GM18867 (cell line): ENCODE measurements at regions not wholly inside any gene's neighbourhood (a gene's known extent, or its start where the extent isn't known, plus 50 kb on each side); places are given as distances from the start of the nearest gene placed in this dataset.
"Not testable (repeated sequence)": the region's sequence is repeated elsewhere in the genome, so short reads cannot be mapped to it uniquely, and the experiment has no call there.

Experiments
- ATAC-seq: cut with Tn5 transposase; IDR thresholded peaks from one replicate; pipeline ENCODE4 v1.9.1; 2021; ENCODE audit warnings: mild to moderate bottlenecking, moderate library complexity; ENCODE audit not compliant: unreplicated experiment

GRCh38 chr2:16927398-16927797 is 261.8 kb upstream of the CYRIA start:
- no peak for ATAC-seq

- ATAC-seq: no peak
Measured at GRCh38 chr2:16925145-16925544, 259.5 kb upstream of the CYRIA start.

DNA sequence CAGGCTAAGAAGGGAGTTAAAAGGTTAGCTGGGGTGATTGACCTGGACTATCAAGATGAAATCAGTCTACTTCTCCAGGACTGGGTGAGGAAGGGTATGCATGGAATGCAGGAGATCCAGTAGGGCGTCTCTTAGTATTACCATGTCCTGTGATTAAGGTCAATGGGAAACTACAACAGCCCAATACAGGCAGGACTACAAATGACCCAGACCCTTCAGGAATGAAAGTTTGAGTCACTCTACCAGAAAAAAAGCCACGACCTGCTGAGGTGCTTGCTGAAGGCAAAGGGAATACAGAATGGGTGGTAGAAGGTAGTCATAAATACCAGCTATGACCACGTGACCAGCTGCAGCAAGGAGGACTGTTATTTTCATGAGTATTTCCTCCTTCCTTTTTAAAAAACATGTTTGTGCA is 249.7 kb upstream of the CYRIA start:
- ATAC-seq: not testable (repeated sequence)

DNA sequence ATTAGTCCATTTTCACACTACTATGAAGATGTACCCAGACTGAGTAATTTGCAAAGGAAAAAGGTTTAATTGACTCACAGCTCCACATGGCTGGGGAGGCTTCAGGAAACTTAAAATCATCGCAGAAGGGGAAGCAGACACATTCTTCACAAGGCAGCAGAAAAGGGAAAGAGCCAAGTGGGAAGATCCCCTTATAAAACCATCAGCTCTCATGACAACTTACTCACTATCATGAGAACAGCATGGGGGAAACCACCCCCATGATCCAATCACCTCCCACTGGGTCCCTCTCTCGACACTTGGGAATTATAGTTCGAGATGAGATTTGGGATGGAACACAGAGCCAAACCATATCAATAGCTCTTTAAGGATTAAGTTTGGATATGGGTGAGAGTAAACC is 246.1 kb upstream of the CYRIA start:
- ATAC-seq: no peak

DNA sequence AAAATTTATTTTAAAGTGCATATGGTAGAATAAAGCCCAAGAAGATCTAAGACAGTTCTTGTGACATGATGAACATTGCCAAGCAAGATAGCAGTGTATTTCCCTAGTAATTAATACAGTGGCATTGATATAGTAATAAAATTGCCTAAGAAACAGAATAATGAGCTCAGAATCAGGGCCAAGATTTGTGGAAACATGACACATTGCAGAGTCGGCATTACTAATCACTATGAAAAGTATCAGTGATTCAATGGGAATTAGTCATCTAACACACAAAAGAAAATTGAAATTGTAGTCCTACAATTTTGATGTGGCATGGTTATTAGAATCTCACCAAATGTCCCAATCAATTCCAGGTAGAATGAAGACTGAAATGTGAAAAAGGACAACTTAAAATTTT is 243.0 kb upstream of the CYRIA start:
- ATAC-seq: no peak

GRCh38 chr2:16907645-16908282 is 242.1 kb upstream of the CYRIA start:
- ATAC-seq: no peak

DNA sequence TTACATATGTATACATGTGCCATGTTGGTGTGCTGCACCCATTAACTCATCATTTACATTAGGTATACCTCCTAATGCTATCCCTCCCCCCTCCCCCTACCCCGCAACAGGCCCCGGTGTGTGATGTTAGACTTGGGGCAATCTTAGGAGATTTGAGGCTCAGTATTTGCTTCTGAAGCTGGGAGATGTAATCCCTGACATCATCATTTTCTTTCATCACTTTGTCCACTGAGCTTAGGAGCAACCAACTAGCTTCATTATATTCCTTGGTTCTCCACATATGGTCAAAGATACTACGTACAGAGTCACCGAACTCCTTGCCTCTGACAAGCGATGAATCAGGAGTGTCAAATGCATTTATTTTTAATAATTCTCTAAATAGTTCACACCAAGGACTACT is 239.7 kb upstream of the CYRIA start:
- not testable (repeated sequence) for ATAC-seq

GRCh38 chr2:16900405-16901025 is 234.9 kb upstream of the CYRIA start:
- ATAC-seq: peak; percentile 92

DNA sequence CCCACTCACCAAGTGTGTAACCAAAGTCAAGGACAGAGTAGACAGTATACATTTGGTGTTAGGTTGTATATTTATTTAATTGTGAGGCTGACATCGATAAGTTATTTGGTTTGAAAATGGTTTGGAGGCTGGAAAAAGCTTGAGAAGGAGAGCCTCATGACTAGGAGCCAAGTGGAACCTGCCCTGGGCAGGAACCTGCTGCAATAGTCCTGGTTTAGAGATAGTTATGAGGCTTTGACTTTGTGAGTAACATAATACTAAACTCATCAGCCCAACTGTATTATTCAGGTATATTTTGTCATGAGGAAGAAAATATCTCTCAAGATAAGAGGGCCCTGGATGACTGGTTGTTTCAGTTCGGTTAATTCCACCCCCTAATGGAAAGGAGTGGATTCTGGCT is 234.3 kb upstream of the CYRIA start:
- no peak for ATAC-seq

DNA sequence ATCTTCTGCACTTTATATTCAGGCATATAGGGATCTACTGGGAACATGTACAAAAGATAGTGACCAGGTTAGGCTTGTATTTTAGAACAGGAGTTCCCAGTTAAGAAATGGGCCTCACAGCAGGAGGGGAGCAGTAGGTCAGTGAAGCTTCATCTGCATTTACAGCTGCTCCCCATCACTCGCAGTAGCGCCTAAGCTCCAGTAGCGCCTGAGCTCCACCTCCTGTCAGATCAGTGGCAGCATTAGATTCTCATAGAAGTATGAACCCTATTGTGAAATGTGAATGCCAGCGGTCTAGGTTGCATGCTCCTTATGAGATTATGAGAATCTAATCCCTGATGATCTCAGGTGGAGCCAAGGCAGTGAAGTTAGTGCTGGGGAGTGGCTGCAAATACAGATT is 224.4 kb upstream of the CYRIA start:
- no peak for ATAC-seq

DNA sequence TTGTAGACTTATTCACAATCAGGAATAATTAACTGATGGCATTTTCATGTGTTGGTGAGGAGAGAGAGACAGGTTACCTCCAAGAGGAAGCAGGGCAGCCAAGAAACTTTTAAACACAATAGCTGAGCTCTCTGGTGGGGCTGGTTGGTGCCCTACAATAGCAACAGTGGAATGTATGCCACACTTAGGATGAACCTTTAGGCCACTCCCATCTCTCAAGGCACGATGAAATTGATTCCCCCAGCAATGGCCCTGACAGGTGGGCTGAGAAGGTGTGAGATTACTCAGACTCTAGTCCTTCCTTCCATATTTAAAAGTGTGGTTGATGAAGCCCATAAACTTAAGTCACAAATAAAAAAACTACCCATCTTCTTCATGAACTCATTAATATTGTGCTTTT is 219.4 kb upstream of the CYRIA start:
- no peak for ATAC-seq

- ATAC-seq: no peak
Measured at GRCh38 chr2:16882706-16883105, 217.1 kb upstream of the CYRIA start.

- no peak for ATAC-seq
Measured at GRCh38 chr2:16881122-16881521, 215.5 kb upstream of the CYRIA start.

DNA sequence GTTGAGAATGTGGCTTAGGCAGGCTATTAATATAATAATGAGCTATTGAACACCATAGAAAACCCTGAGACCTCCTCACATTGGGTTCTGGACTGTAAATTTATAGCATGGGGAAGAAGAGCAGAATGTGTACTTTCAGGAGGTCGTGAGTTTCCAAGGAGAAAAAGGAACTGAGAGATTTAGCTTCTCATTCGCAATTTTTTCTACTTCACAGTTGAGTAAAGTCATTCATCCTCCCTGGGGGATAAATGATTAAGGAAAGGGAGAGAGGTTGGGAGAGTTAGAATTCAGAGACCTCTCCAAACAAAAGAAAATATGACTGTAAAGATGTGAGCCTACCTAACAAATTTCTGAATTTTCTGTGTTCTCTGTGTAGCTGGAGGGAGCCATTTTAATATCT is 205.8 kb upstream of the CYRIA start:
- ATAC-seq: no peak

- ATAC-seq: no peak
Measured at GRCh38 chr2:16870491-16871076, 204.9 kb upstream of the CYRIA start.

DNA sequence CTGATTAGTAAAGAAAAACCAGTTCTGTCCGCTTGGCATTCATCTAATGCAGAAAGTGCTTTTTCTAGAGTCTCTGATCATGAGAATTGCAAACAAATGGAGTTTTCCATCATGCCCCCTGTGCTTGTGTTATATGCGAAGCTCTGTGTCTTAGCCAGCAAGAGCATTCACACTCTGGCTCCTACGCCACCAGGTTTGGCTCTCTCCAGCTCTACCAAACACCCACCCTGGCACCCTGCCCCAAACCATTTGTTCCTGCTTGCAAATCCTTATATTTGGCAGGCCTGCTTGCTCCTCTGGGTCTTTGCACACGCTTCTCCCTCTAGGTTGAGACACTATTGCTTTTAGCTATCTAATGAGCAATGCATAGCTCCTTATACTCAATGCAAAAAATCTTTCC is 204.1 kb upstream of the CYRIA start:
- ATAC-seq: no peak

GRCh38 chr2:16862471-16862870 is 196.8 kb upstream of the CYRIA start:
- no peak for ATAC-seq

DNA sequence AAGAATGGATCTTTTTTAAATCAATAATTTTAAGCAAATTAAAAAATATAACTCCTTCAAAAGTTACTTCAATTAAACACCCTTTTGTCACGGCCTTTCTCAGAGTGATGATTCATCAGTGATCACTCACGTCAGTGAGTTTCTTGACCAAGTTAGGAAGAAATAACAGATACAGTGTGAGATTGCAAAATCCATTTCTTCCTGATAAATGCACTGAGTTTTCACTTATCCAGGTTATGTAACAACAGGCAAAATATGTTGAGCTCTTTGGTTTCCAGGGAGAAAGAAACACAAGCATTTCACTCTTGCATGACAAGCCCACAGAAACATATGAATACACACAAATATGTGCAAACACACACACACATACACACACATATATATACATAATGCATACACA is 195.9 kb upstream of the CYRIA start:
- no peak for ATAC-seq

DNA sequence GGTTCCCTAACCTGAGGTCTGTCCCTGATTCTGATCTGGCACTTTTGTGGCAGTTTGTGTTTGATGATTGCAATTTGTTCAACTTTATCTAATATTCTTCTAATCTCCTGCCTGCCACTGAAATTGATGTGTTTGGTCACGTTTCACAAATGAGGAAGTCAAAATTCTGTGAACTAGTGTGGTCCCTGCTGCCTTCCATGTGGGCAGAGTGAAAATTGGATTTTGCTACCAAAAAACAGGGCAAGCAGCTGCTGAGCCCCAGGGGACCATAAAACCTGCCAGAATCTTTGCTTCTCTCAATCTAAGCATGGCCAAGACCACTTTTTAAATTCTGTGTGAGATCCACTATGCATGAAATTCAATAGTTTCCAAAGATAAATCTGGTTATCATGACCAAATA is 195.5 kb upstream of the CYRIA start:
- ATAC-seq: no peak

- ATAC-seq: no peak
Measured at GRCh38 chr2:16860627-16861026, 195.0 kb upstream of the CYRIA start.

DNA sequence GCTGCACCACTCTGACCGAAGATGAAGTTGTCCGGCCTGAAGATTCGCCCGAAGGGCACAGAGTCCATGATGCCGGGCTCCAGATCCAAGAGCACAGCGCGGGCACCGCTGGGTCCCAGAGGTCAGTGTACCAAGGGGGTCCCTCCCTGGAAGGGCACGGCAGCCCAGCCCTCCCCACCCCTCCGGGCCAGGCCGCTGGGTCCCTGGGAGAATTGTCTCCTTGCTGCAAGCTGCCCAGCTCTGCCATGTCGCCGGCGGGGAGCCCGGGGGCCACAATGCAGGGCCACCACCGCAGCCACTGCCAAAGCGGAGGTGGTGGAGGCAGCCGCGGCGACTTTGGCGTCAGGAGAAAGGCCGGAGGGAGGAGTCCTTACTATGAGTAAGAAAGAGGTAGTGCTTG is 189.5 kb upstream of the CYRIA start:
- no peak for ATAC-seq

- no peak for ATAC-seq
Measured at GRCh38 chr2:16853088-16853487, 187.5 kb upstream of the CYRIA start.

DNA sequence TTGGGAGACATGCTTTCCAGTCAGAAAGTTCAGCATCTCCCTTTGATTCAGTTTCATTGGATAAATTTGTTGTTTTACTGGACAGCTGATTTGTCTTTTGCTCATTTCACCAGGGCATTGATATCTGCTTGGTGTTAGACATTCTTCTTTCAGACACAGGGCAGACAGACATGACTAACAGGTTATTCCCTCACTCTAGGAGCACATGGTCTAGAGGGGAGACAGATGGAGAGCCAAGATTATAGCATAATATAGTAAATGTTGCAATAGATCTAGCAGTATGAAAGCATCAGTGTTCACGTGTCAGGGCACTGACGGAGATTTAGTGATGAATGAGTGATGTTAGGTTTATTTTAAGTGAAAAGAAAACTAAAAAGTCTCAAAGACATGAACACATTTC is 187.0 kb upstream of the CYRIA start:
- no peak for ATAC-seq
